ENCODE measurements at regions not wholly inside any gene's neighbourhood (a gene's known extent, or its start where the extent isn't known, plus 50 kb on each side); places are given as distances from the start of the nearest gene placed in this dataset.

DNA sequence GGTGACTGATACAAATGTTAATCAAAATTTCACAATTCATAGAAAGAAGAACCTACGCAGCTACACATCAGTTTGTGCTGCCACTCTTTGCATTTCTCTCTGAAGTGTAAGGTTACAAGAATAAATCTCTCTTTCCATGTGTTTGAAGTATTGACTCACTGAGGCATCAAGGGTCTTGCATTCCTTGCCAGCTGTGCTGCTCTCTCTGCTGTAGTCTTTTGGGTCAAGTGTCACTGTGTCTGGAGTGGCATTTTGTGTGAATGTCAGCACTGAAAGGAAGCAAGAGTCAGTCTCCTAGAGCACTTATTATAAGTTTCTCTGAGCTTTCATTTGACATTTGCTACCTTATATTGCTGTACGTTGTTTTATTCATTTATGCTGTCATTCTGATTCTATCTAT lies 1696.1 kb upstream of the LRRTM1 start:
- Histone ChIP-seq H3K9me3 (ENCODE audit: control insufficient read depth, insufficient read depth, low read depth, low read length) (no peaks in the 10 kb centered on the region), H3K4me3 (ENCODE audit: low read depth, low read length) (no peak overlapping the region), H3K27ac (ENCODE audit: extremely low read depth, low read depth, low read length) (no peak overlapping the region), H3K4me1 (ENCODE audit: control insufficient read depth, insufficient read depth, low read length) (no peaks in the 10 kb centered on the region), H3K36me3 (ENCODE audit: control insufficient read depth in 2 of 2, insufficient read depth in 1 of 2, low read length in 2 of 2) (no peaks in the 10 kb centered on the region)
- ChIA-PET POLR2A (no interaction called here), CTCF (no interaction called here)
- TF ChIP-seq, protein P1, sequence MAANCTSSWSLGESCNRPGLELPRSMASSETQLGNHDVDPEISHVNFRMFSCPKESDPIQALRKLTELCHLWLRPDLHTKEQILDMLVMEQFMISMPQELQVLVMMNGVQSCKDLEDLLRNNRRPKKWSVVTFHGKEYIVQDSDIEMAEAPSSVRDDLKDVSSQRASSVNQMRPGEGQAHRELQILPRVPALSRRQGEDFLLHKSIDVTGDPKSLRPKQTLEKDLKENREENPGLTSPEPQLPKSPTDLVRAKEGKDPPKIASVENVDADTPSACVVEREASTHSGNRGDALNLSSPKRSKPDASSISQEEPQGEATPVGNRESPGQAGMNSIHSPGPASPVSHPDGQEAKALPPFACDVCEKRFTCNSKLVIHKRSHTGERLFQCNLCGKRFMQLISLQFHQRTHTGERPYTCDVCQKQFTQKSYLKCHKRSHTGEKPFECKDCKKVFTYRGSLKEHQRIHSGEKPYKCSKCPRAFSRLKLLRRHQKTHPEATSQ (tag by site-specific recombination; IDR thresholded peaks at IDR 0.05) = no peak
- TF ChIP-seq ZNF560 (tag by site-specific recombination; IDR thresholded peaks at IDR 0.05; ENCODE audit: borderline replicate concordance) (no peak), ZNF335 (tag by site-specific recombination; conservative IDR thresholded peaks at IDR 0.05) (no peak), ZNF133 (tag by site-specific recombination; IDR thresholded peaks at IDR 0.05) (no peak), ZNF341 (tag by site-specific recombination; IDR thresholded peaks at IDR 0.05; ENCODE audit: low read depth) (no peak), ZNF221 (tag by site-specific recombination; IDR thresholded peaks at IDR 0.05; ENCODE audit: borderline replicate concordance) (no peak), ZNF596 (tag by site-specific recombination; IDR thresholded peaks at IDR 0.05) (no peak), SP3 (tag by site-specific recombination; IDR thresholded peaks at IDR 0.05) (no peak)
- TF ChIP-seq, protein P2, sequence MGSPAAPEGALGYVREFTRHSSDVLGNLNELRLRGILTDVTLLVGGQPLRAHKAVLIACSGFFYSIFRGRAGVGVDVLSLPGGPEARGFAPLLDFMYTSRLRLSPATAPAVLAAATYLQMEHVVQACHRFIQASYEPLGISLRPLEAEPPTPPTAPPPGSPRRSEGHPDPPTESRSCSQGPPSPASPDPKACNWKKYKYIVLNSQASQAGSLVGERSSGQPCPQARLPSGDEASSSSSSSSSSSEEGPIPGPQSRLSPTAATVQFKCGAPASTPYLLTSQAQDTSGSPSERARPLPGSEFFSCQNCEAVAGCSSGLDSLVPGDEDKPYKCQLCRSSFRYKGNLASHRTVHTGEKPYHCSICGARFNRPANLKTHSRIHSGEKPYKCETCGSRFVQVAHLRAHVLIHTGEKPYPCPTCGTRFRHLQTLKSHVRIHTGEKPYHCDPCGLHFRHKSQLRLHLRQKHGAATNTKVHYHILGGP (tag by site-specific recombination; IDR thresholded peaks at IDR 0.05) = no peak

DNA sequence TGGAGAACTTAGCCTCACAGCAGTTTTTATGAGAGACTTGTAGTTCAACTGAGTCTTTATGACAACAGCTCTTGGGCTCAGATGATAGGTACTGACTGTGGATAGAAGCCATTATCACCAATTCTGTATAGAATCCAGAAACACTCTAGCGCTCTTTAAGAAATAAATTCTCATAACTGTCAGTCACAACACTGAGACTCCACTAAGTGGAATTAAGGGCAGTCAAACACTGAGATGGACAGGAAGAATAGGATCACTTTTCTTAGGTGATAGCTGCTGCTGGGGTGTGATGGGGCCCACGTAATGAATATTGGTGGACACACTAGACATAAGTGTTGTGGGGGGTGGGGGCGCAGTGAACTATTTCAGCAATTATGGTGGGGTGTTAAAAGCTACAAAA lies 1691.8 kb upstream of the LRRTM1 start:
- Histone ChIP-seq H3K4me1 (ENCODE audit: control insufficient read depth, insufficient read depth, low read length) (no peaks in the 10 kb centered on the region), H3K9me3 (ENCODE audit: control insufficient read depth, insufficient read depth, low read depth, low read length) (no peaks in the 10 kb centered on the region), H3K36me3 (ENCODE audit: control insufficient read depth in 2 of 2, insufficient read depth in 1 of 2, low read length in 2 of 2) (no peaks in the 10 kb centered on the region), H3K27ac (ENCODE audit: extremely low read depth, low read depth, low read length) (no peak overlapping the region), H3K4me3 (ENCODE audit: low read depth, low read length) (no peak overlapping the region)
- CTCF ChIA-PET = no interaction called here
- POLR2A ChIA-PET = no interaction called here
- no peak for TF ChIP-seq ZFP3 (tag by site-specific recombination; IDR thresholded peaks at IDR 0.05; ENCODE audit: low read depth)
- TF ChIP-seq, protein P3, sequence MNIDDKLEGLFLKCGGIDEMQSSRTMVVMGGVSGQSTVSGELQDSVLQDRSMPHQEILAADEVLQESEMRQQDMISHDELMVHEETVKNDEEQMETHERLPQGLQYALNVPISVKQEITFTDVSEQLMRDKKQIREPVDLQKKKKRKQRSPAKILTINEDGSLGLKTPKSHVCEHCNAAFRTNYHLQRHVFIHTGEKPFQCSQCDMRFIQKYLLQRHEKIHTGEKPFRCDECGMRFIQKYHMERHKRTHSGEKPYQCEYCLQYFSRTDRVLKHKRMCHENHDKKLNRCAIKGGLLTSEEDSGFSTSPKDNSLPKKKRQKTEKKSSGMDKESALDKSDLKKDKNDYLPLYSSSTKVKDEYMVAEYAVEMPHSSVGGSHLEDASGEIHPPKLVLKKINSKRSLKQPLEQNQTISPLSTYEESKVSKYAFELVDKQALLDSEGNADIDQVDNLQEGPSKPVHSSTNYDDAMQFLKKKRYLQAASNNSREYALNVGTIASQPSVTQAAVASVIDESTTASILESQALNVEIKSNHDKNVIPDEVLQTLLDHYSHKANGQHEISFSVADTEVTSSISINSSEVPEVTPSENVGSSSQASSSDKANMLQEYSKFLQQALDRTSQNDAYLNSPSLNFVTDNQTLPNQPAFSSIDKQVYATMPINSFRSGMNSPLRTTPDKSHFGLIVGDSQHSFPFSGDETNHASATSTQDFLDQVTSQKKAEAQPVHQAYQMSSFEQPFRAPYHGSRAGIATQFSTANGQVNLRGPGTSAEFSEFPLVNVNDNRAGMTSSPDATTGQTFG (tag by site-specific recombination; IDR thresholded peaks at IDR 0.05; ENCODE audit: borderline replicate concordance) = no peak
- TF ChIP-seq ZNF324 (tag by site-specific recombination; IDR thresholded peaks at IDR 0.05) = no peak
- no peak for TF ChIP-seq ZNF157 (tag by site-specific recombination; IDR thresholded peaks at IDR 0.05)
- TF ChIP-seq, protein P4, sequence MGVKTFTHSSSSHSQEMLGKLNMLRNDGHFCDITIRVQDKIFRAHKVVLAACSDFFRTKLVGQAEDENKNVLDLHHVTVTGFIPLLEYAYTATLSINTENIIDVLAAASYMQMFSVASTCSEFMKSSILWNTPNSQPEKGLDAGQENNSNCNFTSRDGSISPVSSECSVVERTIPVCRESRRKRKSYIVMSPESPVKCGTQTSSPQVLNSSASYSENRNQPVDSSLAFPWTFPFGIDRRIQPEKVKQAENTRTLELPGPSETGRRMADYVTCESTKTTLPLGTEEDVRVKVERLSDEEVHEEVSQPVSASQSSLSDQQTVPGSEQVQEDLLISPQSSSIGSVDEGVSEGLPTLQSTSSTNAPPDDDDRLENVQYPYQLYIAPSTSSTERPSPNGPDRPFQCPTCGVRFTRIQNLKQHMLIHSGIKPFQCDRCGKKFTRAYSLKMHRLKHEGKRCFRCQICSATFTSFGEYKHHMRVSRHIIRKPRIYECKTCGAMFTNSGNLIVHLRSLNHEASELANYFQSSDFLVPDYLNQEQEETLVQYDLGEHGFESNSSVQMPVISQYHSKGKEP (tag by site-specific recombination; IDR thresholded peaks at IDR 0.05) = no peak
- no peak for TF ChIP-seq OVOL3 (tag by site-specific recombination; IDR thresholded peaks at IDR 0.05)
- no peak for TF ChIP-seq ZNF561 (tag by site-specific recombination; IDR thresholded peaks at IDR 0.05; ENCODE audit: borderline replicate concordance)
- TF ChIP-seq, protein P5, sequence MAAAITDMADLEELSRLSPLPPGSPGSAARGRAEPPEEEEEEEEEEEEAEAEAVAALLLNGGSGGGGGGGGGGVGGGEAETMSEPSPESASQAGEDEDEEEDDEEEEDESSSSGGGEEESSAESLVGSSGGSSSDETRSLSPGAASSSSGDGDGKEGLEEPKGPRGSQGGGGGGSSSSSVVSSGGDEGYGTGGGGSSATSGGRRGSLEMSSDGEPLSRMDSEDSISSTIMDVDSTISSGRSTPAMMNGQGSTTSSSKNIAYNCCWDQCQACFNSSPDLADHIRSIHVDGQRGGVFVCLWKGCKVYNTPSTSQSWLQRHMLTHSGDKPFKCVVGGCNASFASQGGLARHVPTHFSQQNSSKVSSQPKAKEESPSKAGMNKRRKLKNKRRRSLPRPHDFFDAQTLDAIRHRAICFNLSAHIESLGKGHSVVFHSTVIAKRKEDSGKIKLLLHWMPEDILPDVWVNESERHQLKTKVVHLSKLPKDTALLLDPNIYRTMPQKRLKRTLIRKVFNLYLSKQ (tag by site-specific recombination; IDR thresholded peaks at IDR 0.05; ENCODE audit: borderline replicate concordance) = no peak
- no peak for TF ChIP-seq YY1 (tag by site-specific recombination; IDR thresholded peaks at IDR 0.05)
- TF ChIP-seq, protein P6, sequence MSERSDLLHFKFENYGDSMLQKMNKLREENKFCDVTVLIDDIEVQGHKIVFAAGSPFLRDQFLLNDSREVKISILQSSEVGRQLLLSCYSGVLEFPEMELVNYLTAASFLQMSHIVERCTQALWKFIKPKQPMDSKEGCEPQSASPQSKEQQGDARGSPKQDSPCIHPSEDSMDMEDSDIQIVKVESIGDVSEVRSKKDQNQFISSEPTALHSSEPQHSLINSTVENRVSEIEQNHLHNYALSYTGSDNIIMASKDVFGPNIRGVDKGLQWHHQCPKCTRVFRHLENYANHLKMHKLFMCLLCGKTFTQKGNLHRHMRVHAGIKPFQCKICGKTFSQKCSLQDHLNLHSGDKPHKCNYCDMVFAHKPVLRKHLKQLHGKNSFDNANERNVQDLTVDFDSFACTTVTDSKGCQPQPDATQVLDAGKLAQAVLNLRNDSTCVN (tag by site-specific recombination; optimal IDR thresholded peaks at IDR 0.05) = no peak
- no peak for TF ChIP-seq ZNF433 (tag by site-specific recombination; IDR thresholded peaks at IDR 0.05; ENCODE audit: low read depth)
- TF ChIP-seq ZNF48 (tag by site-specific recombination; IDR thresholded peaks at IDR 0.05) = no peak
- TF ChIP-seq SP7 (tag by site-specific recombination; IDR thresholded peaks at IDR 0.05) = no peak

Measured in HEK293 (cell line).